Transverse colon (tissue), 4 donors: ENCODE measurements at regions not wholly inside any gene's neighbourhood (a gene's known extent, or its start where the extent isn't known, plus 50 kb on each side); places are given as distances from the start of the nearest gene placed in this dataset.

Experiments used
- CTCF ChIP-seq, 5 experiments: fragments of 200-600 bp in 3 of 5; fragments of 450-650 bp in 2 of 5; sonication (generic) in 3 of 5; IDR thresholded peaks; 1 replicate in 2 of 5; 2 replicates in 3 of 5; pipeline ENCODE4 v1.5.1; 2016 to 2017; ENCODE audit warnings: antibody characterized with exemption in 5 of 5, inconsistent platforms in 3 of 5, mild to moderate bottlenecking in 2 of 5, moderate library complexity in 1 of 5
- POLR2A ChIP-seq: fragments of 450-650 bp; IDR thresholded peaks from one replicate; pipeline ENCODE4 v1.6.1; 2016; ENCODE audit warnings: antibody characterized with exemption, mild to moderate bottlenecking, moderate library complexity
- POLR2AphosphoS5 ChIP-seq, 3 donors: sonication (generic); formaldehyde crosslinking; IDR thresholded peaks; one replicate each; pipeline ENCODE4 v1.6.1; 2016; ENCODE audit warnings: antibody characterized with exemption in 3 of 3

DNA sequence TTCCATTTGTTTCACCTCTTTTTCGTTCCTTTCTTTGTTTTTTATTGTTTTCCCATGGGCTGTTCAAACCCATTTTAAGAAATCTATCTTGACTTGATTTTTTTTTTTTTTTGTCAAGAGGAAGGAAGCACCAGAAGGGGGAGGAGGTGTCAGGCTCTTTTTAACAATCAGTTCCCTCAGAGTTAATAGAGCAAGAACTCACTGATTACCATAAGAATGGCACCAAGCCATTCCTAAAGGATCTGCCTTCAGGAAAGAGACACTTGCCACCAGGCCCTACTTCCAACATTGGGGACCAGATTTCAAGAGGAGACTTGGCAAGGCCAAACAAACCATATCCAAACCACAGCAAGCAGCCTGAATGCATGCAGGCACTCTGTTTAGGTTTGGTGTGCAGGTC is 168.0 kb downstream of the OTOR start:
- no peak for TF ChIP-seq CTCF (IDR thresholded peaks at IDR 0.05)
- TF ChIP-seq POLR2AphosphoS5 (IDR thresholded peaks at IDR 0.05), result no peak
- no peak for TF ChIP-seq POLR2A
